SH-SY5Y (cell line): ENCODE measurements at regions not wholly inside any gene's neighbourhood (a gene's known extent, or its start where the extent isn't known, plus 50 kb on each side); places are given as distances from the start of the nearest gene placed in this dataset.

Experiments
- GATA2 ChIP-seq: IDR thresholded peaks from 2 replicates; pipeline ENCODE4 v1.6.1; 2011; ENCODE audit warnings: mild to moderate bottlenecking, low read depth, low read length
- GATA3 ChIP-seq: IDR thresholded peaks from 2 replicates; pipeline ENCODE4 v1.6.1; 2011; ENCODE audit warnings: low read depth, mild to moderate bottlenecking, low read length, moderate library complexity

- TF ChIP-seq GATA2 (no peak), GATA3 (no peak)
These were observed 107.9 kb upstream of the ZP4 start for GRCh38 chr1:237998581-237998980.
